DOHH2 (cell line): ENCODE measurements at regions not wholly inside any gene's neighbourhood (a gene's known extent, or its start where the extent isn't known, plus 50 kb on each side); places are given as distances from the start of the nearest gene placed in this dataset.

ENCODE experiments used
- CTCF ChIP-seq: fragments of 200-600 bp; sonication (generic); IDR thresholded peaks from one replicate; pipeline ENCODE4 v1.5.1; 2014; ENCODE audit warnings: antibody characterized with exemption, mild to moderate bottlenecking, low read depth, low read length; ENCODE audit not compliant: poor library complexity, severe bottlenecking
- EZH2phosphoT487 ChIP-seq: fragments of 200-600 bp; sonication (generic); IDR thresholded peaks from 2 replicates; pipeline ENCODE4 v1.6.1; 2017; ENCODE audit warnings: borderline replicate concordance, mild to moderate bottlenecking, antibody characterized with exemption, low read length, moderate library complexity, mixed read lengths

GRCh38 chrX:131711478-131711867, 167.6 kb downstream of the OR13H1 start:
- TF ChIP-seq EZH2phosphoT487 (no peak), CTCF (no peak)
